Hepatocyte (in vitro differentiated cells): ENCODE measurements at regions not wholly inside any gene's neighbourhood (a gene's known extent, or its start where the extent isn't known, plus 50 kb on each side); places are given as distances from the start of the nearest gene placed in this dataset.

Experiments used
- EZH2 ChIP-seq: fragments of 200-600 bp; sonication (generic); IDR thresholded peaks from 2 replicates; pipeline ENCODE4 v1.6.1; 2016; ENCODE audit warnings: antibody characterized with exemption, mild to moderate bottlenecking, borderline replicate concordance
- EZH2phosphoT487 ChIP-seq: fragments of 200-600 bp; sonication (generic); IDR thresholded peaks from one replicate; pipeline ENCODE4 v1.6.1; 2018; ENCODE audit warnings: antibody characterized with exemption, mild to moderate bottlenecking, low read depth, moderate library complexity; ENCODE audit not compliant: unreplicated experiment, severe bottlenecking
- TF ChIP-seq, protein P1 (sequence below): fragments of 200-600 bp; sonication (generic); IDR thresholded peaks from 2 replicates; pipeline ENCODE4 v1.5.1; 2016; ENCODE audit warnings: antibody characterized with exemption, mild to moderate bottlenecking; ENCODE audit not compliant: poor library complexity

GRCh38 chr2:20148923-20149702 is 75.8 kb downstream of the SDC1 start:
- TF ChIP-seq, protein P1, sequence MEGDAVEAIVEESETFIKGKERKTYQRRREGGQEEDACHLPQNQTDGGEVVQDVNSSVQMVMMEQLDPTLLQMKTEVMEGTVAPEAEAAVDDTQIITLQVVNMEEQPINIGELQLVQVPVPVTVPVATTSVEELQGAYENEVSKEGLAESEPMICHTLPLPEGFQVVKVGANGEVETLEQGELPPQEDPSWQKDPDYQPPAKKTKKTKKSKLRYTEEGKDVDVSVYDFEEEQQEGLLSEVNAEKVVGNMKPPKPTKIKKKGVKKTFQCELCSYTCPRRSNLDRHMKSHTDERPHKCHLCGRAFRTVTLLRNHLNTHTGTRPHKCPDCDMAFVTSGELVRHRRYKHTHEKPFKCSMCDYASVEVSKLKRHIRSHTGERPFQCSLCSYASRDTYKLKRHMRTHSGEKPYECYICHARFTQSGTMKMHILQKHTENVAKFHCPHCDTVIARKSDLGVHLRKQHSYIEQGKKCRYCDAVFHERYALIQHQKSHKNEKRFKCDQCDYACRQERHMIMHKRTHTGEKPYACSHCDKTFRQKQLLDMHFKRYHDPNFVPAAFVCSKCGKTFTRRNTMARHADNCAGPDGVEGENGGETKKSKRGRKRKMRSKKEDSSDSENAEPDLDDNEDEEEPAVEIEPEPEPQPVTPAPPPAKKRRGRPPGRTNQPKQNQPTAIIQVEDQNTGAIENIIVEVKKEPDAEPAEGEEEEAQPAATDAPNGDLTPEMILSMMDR = no peak
- TF ChIP-seq EZH2 (no peak), EZH2phosphoT487 (no peak)
